GM19239 (cell line): ENCODE measurements at regions not wholly inside any gene's neighbourhood (a gene's known extent, or its start where the extent isn't known, plus 50 kb on each side); places are given as distances from the start of the nearest gene placed in this dataset.

Experiments used
- DNase-seq: peaks from one replicate; pipeline ENCODE4 v3.0.0; 2011; ENCODE audit warnings: low spot score; ENCODE audit not compliant: insufficient read length
- FAIRE-seq: peaks from 2 replicates; lab custom pipeline; 2011; peaks lifted over from hg19 to GRCh38; lab: Jason Lieb, UNC

DNA sequence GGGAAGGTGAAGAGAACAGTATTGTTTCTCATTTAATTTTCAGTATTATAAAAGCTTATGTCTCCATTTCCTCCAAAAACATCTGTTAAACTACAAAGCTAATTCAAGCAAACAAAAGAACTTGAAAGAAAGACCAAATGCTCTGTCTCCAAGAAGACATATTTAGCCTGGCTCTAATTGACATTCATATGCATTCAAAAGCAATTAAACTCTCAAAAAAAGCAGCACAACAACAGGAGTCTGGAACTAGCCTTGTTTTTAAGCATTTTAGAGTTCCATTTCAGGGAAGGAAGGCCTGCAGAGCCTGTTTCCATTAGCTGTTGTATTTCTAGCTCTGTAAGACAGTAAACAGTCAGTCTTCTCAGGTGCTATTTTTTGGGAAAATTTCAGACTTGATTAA, 447.9 kb downstream of the TDRD15 start:
- DNase-seq, result no peak
- no peak for FAIRE-seq

DNA sequence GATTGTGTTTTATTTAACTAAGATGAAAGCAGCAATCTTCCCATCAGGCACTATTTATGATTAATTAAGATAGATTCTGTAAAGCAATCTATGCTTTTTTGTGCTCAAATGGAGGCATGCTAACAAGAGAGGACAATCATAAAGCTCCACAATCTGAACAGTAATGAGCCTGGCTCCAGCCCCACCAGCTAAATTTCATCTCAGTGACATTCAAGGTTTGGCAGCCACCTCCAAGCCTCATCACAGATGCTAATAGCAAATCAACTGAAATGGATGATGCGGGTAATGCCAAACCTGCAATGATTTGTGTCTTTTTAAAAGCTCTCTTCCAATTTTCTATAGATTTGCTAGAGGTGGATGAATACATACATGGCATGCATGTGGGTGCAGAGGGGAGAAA, 456.6 kb downstream of the TDRD15 start:
- FAIRE-seq (no peak), DNase-seq (no peak)

DNA sequence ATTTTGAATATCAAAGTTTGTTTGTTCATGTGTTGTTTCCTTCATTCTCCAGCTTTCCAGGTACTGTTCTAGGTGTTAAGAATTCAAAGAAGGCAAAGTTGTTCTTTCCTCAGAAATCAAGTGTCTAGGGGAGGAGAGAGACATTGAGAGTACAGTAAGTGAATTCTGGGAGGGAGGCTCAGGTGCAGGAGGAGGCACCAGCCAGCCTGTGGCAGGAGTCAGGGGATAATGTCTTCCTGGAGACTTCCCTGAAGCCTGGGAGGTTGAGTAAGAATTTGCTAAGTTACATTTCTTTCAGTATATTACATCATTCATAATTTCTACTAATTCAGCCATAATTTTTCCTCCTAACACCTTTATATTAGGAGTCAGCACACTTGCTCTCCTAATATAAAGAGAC, 462.1 kb downstream of the TDRD15 start:
- no peak for DNase-seq
- FAIRE-seq, result no peak

DNA sequence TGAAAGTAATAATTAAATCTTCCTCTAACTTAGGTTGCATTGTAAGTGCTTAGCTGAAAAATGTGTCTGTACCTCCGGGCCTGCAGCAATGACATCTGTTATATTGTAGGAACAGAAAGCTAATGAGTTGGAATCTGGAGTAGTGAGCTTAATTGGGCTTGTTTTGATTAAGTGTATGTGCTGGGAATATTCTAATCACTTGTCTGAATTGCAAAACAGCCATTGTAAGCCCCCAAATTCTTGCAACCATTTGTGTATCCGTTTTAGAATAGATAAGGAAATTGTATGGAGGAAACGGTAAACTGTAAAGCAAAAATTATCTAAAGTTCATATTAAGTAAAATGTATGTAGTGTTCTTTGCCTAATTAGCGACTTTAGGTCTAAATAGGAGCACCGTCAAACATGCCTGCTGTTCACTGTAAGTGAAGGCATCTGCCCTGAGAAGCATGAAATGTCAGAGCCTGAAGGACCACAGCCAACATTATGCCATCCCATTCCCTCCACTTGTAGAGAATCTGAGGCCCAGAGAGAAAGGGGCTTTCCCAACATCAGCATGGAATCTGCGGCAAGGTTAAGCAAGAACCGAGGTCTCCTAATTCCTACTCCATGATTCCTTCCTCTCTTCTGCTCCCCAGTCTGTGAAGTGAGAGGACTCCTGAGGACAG, 466.4 kb downstream of the TDRD15 start:
- DNase-seq, result no peak
- FAIRE-seq, result no peak

DNA sequence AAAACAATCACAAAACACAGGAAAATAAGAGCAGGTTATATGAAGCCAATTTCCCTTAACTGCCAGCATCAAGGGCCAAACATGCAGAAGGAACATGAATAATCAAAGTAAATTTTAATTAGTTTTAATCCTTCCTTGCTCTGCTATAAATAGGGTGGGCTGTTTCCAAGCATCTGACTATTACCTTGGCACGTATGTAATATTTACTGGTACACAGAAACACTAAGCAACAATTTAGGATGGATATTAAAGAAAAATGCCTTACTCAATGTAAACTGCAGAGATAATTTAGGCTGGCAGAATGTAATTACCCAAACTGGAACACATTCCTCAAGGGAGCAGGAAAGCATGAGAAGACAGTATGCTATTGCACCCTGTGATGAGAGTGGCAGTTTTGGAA, 468.2 kb downstream of the TDRD15 start:
- DNase-seq (no peak), FAIRE-seq (no peak)

DNA sequence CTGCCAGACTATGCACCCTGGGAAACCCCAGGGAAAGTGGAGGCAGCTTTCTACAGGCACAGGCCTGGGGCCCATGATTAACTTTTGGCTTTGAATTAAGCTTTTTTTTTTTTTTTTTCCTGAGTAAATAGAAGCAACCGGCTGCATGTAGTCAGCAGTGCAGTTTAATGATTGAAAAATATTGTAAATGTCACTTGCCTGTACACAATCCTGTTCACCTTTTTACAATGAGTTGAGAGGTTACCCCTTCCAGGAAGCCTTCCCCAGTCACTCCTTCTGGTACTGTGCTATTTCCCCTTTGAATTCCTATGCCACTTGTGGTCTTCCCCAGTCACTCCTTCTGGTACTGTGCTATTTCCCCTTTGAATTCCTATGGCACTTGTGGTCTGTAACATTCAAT, 475.6 kb downstream of the TDRD15 start:
- DNase-seq (no peak), FAIRE-seq (no peak)

DNA sequence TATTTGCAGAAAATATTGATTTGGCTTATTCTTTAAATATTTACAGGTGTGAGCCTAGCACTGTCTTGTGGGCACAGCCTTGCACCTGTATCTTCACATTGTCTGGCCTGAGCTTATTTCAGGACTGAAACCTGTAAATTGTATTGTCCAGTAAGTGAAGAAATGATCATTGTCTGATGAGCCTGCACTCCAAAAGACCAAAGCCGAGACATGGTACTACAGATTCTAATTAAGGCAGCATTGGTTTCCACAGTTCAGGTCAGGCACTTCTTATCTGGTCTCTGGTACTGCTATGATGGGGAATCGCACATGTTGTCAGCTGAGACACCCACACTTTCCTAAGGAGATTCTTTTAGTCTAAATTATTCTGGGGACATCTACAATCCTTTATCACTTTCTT, 479.0 kb downstream of the TDRD15 start:
- DNase-seq (no peak), FAIRE-seq (no peak)

DNA sequence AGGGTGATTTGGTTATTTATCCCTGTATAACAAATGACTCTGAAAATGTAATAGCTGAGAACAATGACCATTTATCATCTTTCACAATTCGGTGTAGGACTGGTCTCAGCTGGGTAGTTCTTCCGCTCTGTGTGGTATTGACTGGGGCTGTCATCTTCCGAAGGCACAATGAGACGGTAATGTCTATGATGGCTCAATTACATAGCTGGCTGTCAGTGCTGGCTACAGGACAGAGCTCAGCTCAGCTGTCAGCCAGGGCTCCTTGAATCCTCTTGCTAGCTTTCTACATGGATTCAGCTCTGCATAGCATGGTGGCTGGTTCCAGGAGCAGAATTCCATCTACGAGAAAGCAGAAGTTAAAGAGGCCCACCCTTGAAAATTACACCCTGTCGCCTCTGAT, 483.8 kb downstream of the TDRD15 start:
- FAIRE-seq (no peak), DNase-seq (no peak)

DNA sequence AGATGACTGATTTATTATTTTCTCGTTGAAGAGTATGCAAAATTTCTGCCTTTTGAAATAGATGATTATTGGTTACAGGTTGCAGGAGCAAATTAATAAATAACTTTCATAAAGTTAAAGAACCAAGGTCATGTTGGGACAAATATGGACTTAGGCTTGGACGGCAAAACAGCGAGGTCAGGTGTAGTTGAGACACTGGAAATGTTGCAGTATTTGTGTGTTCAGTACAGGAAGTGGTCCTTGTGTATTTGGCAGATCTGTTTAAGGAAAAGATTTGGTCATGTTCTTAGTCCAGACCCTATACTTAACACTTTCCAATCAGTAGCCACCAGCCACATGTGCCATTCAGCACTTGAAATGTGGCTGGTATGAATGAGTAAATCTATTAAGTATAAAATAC, 486.5 kb downstream of the TDRD15 start:
- DNase-seq, result no peak
- FAIRE-seq, result no peak

DNA sequence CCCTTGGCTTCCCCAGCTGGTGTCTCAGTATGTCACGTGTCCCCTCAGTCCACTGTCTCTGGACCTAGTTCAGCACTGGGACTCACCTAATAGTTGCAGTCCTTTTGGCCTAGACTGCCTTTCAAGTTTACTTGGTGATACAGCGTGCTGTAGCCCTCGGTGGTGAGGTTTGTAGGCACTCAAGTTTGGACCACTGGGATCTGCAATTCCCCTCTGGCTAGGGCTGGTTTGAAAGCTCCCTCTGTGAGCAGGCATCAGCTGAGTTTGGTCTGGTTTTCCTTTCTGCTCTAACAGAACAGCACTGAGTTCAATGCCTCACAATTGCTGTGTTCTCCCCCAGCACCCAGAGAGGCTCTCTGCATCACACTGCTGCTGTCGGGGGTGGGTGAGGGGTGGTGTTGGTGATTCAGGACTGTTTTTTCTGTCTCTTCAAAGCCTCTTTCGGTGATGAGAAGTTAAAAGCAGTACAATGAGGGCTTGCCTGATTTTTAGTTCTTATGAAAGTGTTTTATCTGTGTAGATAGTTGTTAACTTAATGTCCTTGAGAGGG, 494.2 kb downstream of the TDRD15 start:
- FAIRE-seq (no peak), DNase-seq (no peak)

DNA sequence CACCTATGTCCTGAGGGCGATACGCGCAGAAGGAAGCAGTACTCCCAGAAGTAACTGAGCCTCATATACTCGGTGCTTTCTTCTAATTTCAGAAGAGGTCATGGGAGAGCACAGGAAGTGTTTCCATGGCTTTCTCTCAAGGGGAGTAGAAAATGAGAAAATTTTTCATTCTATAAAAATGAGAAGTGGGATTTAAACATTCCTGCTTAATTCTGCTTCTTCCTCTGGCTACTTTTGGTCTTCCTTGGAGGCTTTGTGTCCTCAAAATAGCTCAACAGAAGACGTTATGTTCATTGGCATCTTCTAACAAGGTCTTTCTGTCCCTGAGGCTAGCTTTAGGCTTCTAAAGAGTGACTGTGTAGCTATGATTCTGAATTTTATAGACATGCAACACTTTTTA, 497.0 kb downstream of the TDRD15 start:
- FAIRE-seq (no peak), DNase-seq (no peak)

DNA sequence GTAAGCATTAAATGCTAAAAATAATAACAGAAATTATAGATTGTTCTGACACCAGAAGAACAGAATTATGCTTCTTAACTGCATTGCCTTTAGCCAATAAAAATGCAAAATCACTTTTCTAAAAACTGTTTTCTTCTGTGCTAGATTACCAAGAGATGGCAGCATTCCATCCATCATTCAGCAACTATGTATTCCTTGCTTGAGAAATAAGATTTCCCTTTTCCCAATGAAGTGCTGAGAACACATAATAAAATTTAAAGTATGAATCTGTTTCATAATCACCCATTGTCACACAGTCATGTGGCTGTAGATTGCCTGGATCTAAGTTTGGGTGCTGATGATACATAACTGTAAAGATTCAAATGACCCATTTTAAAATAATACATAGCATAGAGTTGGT, 504.2 kb downstream of the TDRD15 start:
- no peak for DNase-seq
- FAIRE-seq, result no peak

DNA sequence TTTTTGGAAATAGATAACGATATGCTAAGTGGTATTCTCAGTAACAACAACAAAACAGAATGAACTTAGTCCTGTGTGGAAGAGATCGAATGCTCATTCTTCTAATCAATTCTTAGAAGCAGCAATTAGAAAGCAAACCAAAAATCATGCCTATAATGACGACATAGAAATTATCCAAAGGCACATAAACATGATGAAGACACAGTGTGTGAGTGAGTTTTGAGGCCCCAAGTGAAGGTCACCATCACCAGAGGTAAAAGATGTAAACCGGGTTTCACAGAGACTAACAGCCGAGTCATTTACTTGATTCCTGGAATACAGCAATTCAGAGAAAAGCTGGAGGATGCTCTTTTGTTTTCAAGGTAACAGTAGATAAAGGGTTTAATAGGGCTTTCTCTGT, 509.2 kb downstream of the TDRD15 start:
- DNase-seq (no peak), FAIRE-seq (no peak)

DNA sequence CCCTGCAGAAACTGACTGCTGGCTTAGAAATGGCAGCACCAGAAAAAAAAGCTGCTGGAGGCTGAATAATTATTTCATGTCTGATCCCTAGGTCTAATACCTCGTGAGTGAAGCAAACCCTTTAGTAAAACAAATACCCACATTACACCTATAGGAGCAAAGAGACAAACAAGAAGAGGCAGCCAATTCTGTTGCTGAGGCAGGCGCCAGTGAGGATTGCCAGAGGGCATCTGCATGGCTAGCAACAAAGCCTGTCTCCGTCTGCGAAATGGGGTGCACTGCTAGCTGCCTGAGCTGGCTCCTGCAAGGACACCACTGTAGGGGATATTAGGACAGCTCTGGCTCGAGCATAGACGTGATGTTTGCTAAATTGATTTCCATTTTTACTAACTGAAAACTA, 509.7 kb downstream of the TDRD15 start:
- FAIRE-seq, result no peak

DNA sequence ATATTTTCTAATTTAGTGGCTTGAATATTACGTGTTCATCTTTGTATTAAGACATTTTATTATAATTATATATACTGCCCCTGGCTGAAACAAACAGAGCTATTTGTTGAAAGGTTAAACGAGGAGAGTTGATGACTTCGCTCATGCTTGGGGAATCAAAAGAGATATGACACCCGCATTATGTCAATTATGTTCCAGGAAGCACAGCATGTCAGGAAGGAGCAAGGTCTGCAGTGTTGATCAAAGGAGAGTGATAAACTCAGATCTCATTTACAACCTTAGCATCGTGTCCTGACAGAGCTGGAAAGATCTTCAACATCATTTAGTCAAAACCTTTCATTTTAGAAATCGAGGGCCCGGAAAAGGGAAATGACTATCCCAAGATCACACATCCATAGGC, 510.1 kb downstream of the TDRD15 start:
- DNase-seq, result no peak
- FAIRE-seq, result no peak

More for the DNA sequence above, 509.7 kb downstream of the TDRD15 start:
- no peak for DNase-seq

DNA sequence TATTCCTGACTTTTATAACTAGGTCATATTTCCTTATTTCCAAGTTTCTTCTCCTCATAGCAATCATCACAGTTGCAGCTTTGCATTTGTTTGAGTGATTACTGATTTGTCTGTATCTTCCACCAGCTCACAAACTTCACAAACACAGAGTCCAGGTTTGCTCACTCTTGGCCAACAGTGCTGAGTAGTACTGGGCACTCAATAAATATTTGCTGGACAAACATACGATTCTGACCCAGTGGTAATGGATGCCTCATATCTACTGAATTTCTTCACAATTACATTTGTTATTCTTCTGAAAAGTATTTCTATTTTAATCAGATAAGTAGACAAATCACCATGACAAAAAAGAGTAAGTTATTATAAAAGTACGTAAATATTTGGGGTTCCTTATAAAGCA, 516.3 kb downstream of the TDRD15 start:
- FAIRE-seq, result no peak
- DNase-seq, result no peak

DNA sequence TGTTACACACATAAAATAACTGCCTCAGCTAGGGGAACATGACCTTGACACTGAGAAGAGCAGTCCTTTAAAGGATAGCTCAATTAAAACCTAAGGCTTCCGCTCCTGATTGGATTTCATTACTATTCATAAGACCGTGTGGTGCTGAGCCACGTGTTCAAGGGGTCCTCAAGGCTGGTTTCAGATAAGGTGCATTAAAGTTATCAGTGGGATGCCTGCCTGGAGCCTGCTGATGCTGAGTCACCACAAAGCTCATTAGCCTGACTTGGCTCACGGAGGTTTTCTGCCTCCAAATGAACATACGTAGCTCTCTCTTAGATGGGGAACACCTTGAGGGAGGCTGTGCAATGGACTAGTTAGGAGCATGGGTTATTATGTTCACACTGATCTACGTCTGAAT, 518.9 kb downstream of the TDRD15 start:
- DNase-seq (no peak), FAIRE-seq (no peak)

DNA sequence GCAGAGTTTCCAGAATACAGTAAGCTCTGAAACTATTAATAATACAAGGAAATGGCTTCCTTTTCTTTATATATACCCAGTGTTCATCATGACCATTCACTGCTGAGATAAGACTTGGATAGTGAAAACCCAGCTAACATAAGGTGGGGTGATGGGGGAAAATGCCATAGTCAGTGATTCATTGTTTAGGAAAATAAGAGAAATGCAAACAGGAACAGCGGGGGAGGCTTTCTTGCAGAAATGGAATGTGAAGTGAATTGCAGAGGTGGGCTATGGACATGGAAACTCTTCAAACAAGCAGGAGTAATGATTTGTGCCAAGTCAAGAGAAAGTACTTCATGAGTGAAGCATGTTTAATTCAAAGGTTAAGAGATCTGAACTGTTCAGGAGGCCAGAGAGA, 519.4 kb downstream of the TDRD15 start:
- FAIRE-seq (no peak), DNase-seq (no peak)

DNA sequence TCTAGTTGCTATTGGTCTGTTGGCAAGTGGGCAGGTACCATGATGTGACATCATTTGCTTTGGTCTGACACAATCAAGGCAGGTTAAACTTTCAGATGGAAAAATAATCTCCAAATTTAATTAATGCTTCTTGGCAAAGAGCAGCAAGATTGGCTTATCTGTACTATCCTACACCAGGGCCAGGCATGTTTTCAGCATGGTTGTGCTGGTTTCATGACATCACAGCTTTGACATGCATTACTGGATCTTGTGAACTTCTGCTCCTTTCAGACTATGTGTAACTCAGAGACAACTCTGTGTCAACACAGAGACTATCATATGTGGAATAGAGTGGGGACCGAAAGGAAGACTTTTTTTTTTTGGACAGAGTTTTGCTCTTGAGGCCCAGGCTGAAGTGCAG, 520.5 kb downstream of the TDRD15 start:
- no peak for DNase-seq

DNA sequence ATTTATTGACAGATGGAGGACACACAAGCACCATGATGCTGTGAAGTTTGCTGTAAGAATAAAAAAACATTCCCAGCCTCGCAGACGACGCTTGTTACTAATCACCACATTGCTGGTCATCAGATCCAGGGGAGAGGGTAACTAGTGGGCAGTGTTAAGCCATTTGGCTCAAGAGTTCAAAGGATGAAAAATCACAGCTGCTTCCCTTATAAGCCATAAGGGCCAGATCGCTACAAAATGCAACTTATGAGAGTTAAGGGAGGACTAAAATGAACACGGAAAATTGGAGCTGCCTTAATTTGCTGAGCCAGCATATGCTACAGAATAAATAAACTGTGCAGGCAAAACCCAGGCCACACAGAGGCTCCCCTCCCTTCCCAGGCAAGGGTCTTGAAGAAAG, 522.6 kb downstream of the TDRD15 start:
- no peak for DNase-seq
- no peak for FAIRE-seq

More for the DNA sequence above, 520.5 kb downstream of the TDRD15 start:
- FAIRE-seq, result no peak

DNA sequence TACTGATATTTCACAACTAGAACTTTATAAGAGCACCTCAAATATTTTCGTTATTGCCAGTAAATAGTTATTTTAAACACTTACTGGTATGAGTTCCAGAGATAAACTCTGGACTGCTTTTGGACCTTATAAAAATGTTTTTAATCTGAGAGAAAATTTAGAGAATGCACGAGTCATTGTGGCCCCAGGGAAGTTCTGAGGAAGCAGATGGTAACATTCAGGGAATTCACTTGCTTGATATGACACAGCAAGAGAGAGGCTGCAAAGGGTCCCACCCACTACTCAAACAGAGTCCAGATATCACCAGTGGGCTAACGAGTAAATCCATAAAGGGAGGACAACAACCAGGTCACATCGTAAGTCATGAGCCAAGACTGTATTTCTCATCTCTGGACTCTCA, 526.8 kb downstream of the TDRD15 start:
- no peak for DNase-seq
- FAIRE-seq, result no peak

DNA sequence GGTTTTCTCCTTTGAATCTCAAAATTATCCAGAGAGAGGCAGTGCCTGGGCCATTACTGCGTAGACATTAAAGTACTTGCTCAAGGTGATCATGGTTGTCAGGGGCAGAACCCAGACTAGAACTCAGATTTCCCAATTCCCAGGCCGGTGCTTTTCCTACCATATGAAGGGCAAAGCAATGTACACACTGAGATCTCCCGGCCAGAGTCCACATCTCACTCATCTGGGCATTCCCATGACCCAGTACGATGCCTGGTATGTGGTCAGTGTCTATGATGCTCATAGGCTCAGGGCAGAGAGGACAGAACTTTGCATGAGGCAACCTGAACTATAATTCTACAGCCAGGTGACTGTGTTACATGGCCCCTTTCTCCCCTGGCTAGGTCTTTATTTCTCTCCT, 531.4 kb downstream of the TDRD15 start:
- FAIRE-seq, result no peak
- DNase-seq, result no peak
